GM11168 (cell line): ENCODE measurements at regions not wholly inside any gene's neighbourhood (a gene's known extent, or its start where the extent isn't known, plus 50 kb on each side); places are given as distances from the start of the nearest gene placed in this dataset.

Source experiments
- in situ Hi-C: fragments of 300-500 bp; cut with MboI; formaldehyde crosslinking; loops from one replicate; pipeline ENCODE4 v1.12.0; 2022; ENCODE audit warnings: low sequenced_read_pairs; ENCODE audit not compliant: unreplicated experiment

GRCh38 chr2:146633159-146633558 is 1211.7 kb upstream of the ACVR2A start:
- in situ Hi-C loops = no loop called here

- in situ Hi-C loops = no loop called here
Observed at GRCh38 chr2:146632707-146633106, 1212.1 kb upstream of the ACVR2A start.

- in situ Hi-C loops = no loop called here
Observed at GRCh38 chr2:146624430-146625160, 1220.2 kb upstream of the ACVR2A start.

- in situ Hi-C loops = no loop called here
Observed at GRCh38 chr2:146623771-146624170, 1221.1 kb upstream of the ACVR2A start.

GRCh38 chr2:146621656-146622055 is 1223.2 kb upstream of the ACVR2A start:
- in situ Hi-C loops = no loop called here

- in situ Hi-C loops = no loop called here
Observed at GRCh38 chr2:146615778-146616177, 1229.1 kb upstream of the ACVR2A start.

- in situ Hi-C loops = no loop called here
Observed at GRCh38 chr2:146608490-146608889, 1236.3 kb upstream of the ACVR2A start.

GRCh38 chr2:146604521-146604920 is 1240.3 kb upstream of the ACVR2A start:
- in situ Hi-C loops = no loop called here

GRCh38 chr2:146602856-146603255 is 1242.0 kb upstream of the ACVR2A start:
- in situ Hi-C loops = no loop called here

GRCh38 chr2:146602383-146602782 is 1242.4 kb upstream of the ACVR2A start:
- in situ Hi-C loops = no loop called here

- in situ Hi-C loops = no loop called here
Observed at GRCh38 chr2:146598791-146599190, 1246.0 kb upstream of the ACVR2A start.

GRCh38 chr2:146597291-146597690 is 1247.5 kb upstream of the ACVR2A start:
- in situ Hi-C loops = no loop called here

GRCh38 chr2:146591908-146592307 is 1252.9 kb upstream of the ACVR2A start:
- in situ Hi-C loops = no loop called here

- in situ Hi-C loops = no loop called here
Observed at GRCh38 chr2:146587291-146587713, 1257.5 kb upstream of the ACVR2A start.

- in situ Hi-C loops = no loop called here
Observed at GRCh38 chr2:146584316-146584715, 1260.5 kb upstream of the ACVR2A start.

GRCh38 chr2:146579147-146579930 is 1265.5 kb upstream of the ACVR2A start:
- in situ Hi-C loops = no loop called here

- in situ Hi-C loops = no loop called here
Observed at GRCh38 chr2:146576339-146577111, 1268.3 kb upstream of the ACVR2A start.

- in situ Hi-C loops = no loop called here
Observed at GRCh38 chr2:146572598-146572997, 1272.2 kb upstream of the ACVR2A start.

GRCh38 chr2:146561996-146562395 is 1282.8 kb upstream of the ACVR2A start:
- in situ Hi-C loops = no loop called here

GRCh38 chr2:146547236-146547635 is 1297.6 kb upstream of the ACVR2A start:
- in situ Hi-C loops = no loop called here

GRCh38 chr2:146544701-146545100 is 1300.1 kb upstream of the ACVR2A start:
- in situ Hi-C loops = no loop called here
